ENCODE measurements at regions not wholly inside any gene's neighbourhood (a gene's known extent, or its start where the extent isn't known, plus 50 kb on each side); places are given as distances from the start of the nearest gene placed in this dataset.

GRCh38 chr3:189049458-189050236 is 122.1 kb upstream of the TPRG1 start:
- DNase-seq: no peak

GRCh38 chr3:189053322-189053721 is 118.4 kb upstream of the TPRG1 start:
- no peak for DNase-seq

GRCh38 chr3:189056646-189057335 is 115.0 kb upstream of the TPRG1 start:
- DNase-seq: no peak

- no peak for DNase-seq
Measured at GRCh38 chr3:189057369-189057768, 114.4 kb upstream of the TPRG1 start.

- DNase-seq: peak; percentile 1
Measured at GRCh38 chr3:189058071-189058470, 113.7 kb upstream of the TPRG1 start.

GRCh38 chr3:189070965-189071364 is 100.8 kb upstream of the TPRG1 start:
- DNase-seq: no peak

- DNase-seq: no peak
Measured at GRCh38 chr3:189071446-189071845, 100.3 kb upstream of the TPRG1 start.

GRCh38 chr3:189076449-189076848 is 95.3 kb upstream of the TPRG1 start:
- no peak for DNase-seq

- no peak for DNase-seq
Measured at GRCh38 chr3:189080745-189081144, 91.0 kb upstream of the TPRG1 start.

GRCh38 chr3:189082666-189083427 is 88.9 kb upstream of the TPRG1 start:
- DNase-seq: no peak

GRCh38 chr3:189084620-189085019 is 87.2 kb upstream of the TPRG1 start:
- DNase-seq: no peak

GRCh38 chr3:189092547-189092946 is 79.2 kb upstream of the TPRG1 start:
- DNase-seq: no peak

GRCh38 chr3:189094539-189094938 is 77.2 kb upstream of the TPRG1 start:
- DNase-seq: no peak

- no peak for DNase-seq
Measured at GRCh38 chr3:189096092-189096491, 75.7 kb upstream of the TPRG1 start.

- no peak for DNase-seq
Measured at GRCh38 chr3:189099031-189099471, 72.7 kb upstream of the TPRG1 start.

GRCh38 chr3:189099505-189100290 is 72.1 kb upstream of the TPRG1 start:
- DNase-seq: peak; percentile 34

GRCh38 chr3:189100866-189101265 is 70.9 kb upstream of the TPRG1 start:
- DNase-seq: no peak

GRCh38 chr3:189101594-189101993 is 70.2 kb upstream of the TPRG1 start:
- no peak for DNase-seq

GRCh38 chr3:189103208-189103607 is 68.6 kb upstream of the TPRG1 start:
- no peak for DNase-seq

- peak; percentile 72 for DNase-seq
Measured at GRCh38 chr3:189108067-189108466, 63.7 kb upstream of the TPRG1 start.

- DNase-seq: no peak
Measured at GRCh38 chr3:189108735-189109134, 63.0 kb upstream of the TPRG1 start.

- DNase-seq: no peak
Measured at GRCh38 chr3:189109145-189109544, 62.6 kb upstream of the TPRG1 start.

All from tongue (tissue), 1 donor.